NT2/D1 (cell line): ENCODE measurements at regions not wholly inside any gene's neighbourhood (a gene's known extent, or its start where the extent isn't known, plus 50 kb on each side); places are given as distances from the start of the nearest gene placed in this dataset.

Experiments
- SUZ12 ChIP-seq: IDR thresholded peaks from 2 replicates; pipeline ENCODE4 v1.6.1; 2011; ENCODE audit not compliant: insufficient read length, insufficient read depth; ENCODE audit errors: extremely low read depth
- YY1 ChIP-seq: IDR thresholded peaks from 2 replicates; pipeline ENCODE4 v1.6.1; 2011; ENCODE audit not compliant: insufficient read length, insufficient read depth

DNA sequence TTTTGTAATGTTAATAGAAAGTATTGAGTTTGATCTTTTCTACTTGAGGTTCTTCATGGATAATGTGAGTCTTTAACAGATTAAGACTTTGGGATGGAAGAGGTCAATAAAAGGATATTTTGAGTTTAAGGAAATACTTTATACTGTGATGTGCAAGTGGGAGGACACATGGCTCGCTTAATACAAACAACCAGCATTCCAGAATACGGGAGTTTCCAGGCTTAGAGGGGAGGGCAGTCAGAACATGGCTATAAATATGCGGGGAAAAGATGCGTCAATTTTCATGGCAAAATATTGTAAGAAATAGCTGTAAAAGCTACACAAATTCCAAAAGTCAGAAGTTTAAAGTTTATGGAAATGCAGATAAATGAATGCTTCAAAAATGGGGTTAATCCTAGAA lies 192.3 kb downstream of the AASDH start:
- TF ChIP-seq YY1, result no peak
- no peak for TF ChIP-seq SUZ12
